Muscle layer of duodenum (tissue), 2 donors: ENCODE measurements at regions not wholly inside any gene's neighbourhood (a gene's known extent, or its start where the extent isn't known, plus 50 kb on each side); places are given as distances from the start of the nearest gene placed in this dataset.

Experiments
- H3K27ac ChIP-seq: one replicate; pipeline ENCODE4 v1.7.0; 2013; ENCODE audit warnings: mild to moderate bottlenecking, low read length
- H3K27me3 ChIP-seq: one replicate; pipeline ENCODE4 v1.7.0; 2013; ENCODE audit warnings: low read depth, mild to moderate bottlenecking, control low read depth, low read length
- H3K36me3 ChIP-seq, 2 donors: one replicate each; pipeline ENCODE4 v1.7.0; 2013; ENCODE audit warnings: low read length in 2 of 2, control low read depth in 1 of 2, mild to moderate bottlenecking in 1 of 2; ENCODE audit not compliant: insufficient read depth in 2 of 2, control insufficient read depth in 1 of 2
- H3K4me1 ChIP-seq, 2 donors: one replicate each; pipeline ENCODE4 v1.7.0; 2013; ENCODE audit warnings: low read length in 2 of 2, mild to moderate bottlenecking in 2 of 2, control low read depth in 1 of 2, moderate library complexity in 1 of 2; ENCODE audit not compliant: insufficient read depth in 2 of 2, control insufficient read depth in 1 of 2
- H3K4me3 ChIP-seq, 2 donors: one replicate each; pipeline ENCODE4 v1.7.0; 2013; ENCODE audit warnings: low read length in 2 of 2, low read depth in 1 of 2, mild to moderate bottlenecking in 1 of 2
- H3K9me3 ChIP-seq, 2 donors: one replicate each; pipeline ENCODE4 v1.7.0; 2013; ENCODE audit warnings: low read length in 2 of 2, control low read depth in 1 of 2, mild to moderate bottlenecking in 1 of 2; ENCODE audit not compliant: control insufficient read depth in 1 of 2
- donor health status: healthy.

GRCh38 chr9:80012557-80013330, 441.0 kb downstream of the TLE4 start:
- H3K27me3 ChIP-seq = no peaks in the 10 kb centered on the region
- no peak overlapping the region for H3K4me3 ChIP-seq
- H3K36me3 ChIP-seq = no peaks in the 10 kb centered on the region
- peaks cover 0 to 4% of the 10 kb centered on the region in 2 donors for H3K9me3 ChIP-seq
- H3K4me1 ChIP-seq = no peaks in the 10 kb centered on the region
- no peak overlapping the region for H3K27ac ChIP-seq

GRCh38 chr9:80009204-80009603, 437.4 kb downstream of the TLE4 start:
- Histone ChIP-seq H3K9me3 (peaks cover 0 to 4% of the 10 kb centered on the region in 2 donors), H3K36me3 (no peaks in the 10 kb centered on the region), H3K27ac (no peak overlapping the region), H3K4me3 (no peak overlapping the region), H3K27me3 (no peaks in the 10 kb centered on the region), H3K4me1 (no peaks in the 10 kb centered on the region)

DNA sequence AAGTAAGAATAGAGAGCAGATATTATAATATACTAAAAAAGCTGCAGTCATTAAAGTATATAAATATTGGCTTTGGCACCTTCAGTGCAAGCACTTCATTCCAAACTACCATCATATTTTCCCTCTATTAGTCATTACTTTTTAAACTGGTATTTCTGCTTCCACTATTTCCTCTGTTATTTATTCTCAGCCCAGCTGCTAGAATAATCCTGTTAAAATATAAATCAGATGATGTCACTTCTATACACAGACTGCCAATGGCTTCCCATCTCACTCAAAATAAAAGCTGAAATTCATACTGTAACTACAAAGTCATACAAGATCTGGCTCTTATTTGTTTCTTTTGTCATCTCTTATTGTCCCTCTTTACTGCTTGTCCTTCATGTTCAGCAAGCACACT, 432.9 kb downstream of the TLE4 start:
- no peaks in the 10 kb centered on the region for H3K27me3 ChIP-seq
- no peak overlapping the region for H3K27ac ChIP-seq
- no peaks in the 10 kb centered on the region for H3K4me1 ChIP-seq
- no peak overlapping the region for H3K4me3 ChIP-seq
- H3K36me3 ChIP-seq = no peaks in the 10 kb centered on the region
- no peaks in the 10 kb centered on the region for H3K9me3 ChIP-seq

DNA sequence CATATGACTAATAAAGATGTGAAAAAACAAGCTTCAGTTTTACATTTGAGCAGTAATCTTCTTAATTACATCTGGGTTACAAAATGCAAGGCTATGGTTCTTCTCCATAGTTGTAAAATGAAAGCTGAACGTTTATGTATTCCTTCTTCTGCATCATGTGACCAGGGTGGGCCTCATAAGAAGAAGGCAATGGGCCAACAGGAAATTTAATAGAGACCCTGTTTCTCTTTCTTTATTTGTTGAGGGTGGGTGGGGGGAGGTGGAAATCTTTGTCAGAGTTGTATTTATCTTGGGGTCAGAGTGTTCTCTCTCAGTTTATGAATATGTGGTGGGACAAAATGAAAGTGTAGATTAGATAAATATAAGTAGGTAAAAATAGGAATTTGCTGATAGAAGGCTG, 418.8 kb downstream of the TLE4 start:
- no peaks in the 10 kb centered on the region for H3K36me3 ChIP-seq
- H3K9me3 ChIP-seq = no peaks in the 10 kb centered on the region
- H3K27me3 ChIP-seq = no peaks in the 10 kb centered on the region
- no peak overlapping the region for H3K27ac ChIP-seq
- no peak overlapping the region for H3K4me3 ChIP-seq
- H3K4me1 ChIP-seq = no peaks in the 10 kb centered on the region

DNA sequence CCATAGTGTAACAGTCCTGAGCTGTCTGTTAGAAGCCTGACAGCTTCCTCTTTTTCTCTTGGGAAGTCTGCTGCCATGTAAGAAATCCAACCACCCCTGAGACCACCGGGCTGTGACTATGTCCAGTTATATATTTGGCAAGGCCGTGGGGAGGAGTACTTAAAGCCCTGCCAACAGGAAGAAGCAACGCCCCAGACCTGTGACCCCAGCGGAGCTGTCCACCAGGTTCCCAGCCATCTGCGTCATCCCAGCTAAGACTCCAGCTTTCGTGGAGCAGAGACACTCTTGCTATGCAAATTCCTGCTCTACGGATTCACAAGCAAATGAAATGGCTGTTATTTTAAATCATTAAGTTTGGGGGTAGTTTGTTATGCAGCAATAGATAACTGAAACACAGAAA, 417.3 kb downstream of the TLE4 start:
- no peaks in the 10 kb centered on the region for H3K36me3 ChIP-seq
- no peak overlapping the region for H3K4me3 ChIP-seq
- no peaks in the 10 kb centered on the region for H3K27me3 ChIP-seq
- H3K27ac ChIP-seq = no peak overlapping the region
- H3K4me1 ChIP-seq = no peaks in the 10 kb centered on the region
- no peaks in the 10 kb centered on the region for H3K9me3 ChIP-seq

- H3K27me3 ChIP-seq = no peaks in the 10 kb centered on the region
- H3K9me3 ChIP-seq = no peaks in the 10 kb centered on the region
- H3K4me3 ChIP-seq = no peak overlapping the region
- H3K36me3 ChIP-seq = no peaks in the 10 kb centered on the region
- H3K4me1 ChIP-seq = no peaks in the 10 kb centered on the region
- no peak overlapping the region for H3K27ac ChIP-seq
These were observed 416.4 kb downstream of the TLE4 start for GRCh38 chr9:79988126-79988525.

- H3K27ac ChIP-seq = no peak overlapping the region
- no peaks in the 10 kb centered on the region for H3K27me3 ChIP-seq
- H3K36me3 ChIP-seq = no peaks in the 10 kb centered on the region
- H3K9me3 ChIP-seq = no peaks in the 10 kb centered on the region
- H3K4me1 ChIP-seq = no peaks in the 10 kb centered on the region
- no peak overlapping the region for H3K4me3 ChIP-seq
These were observed 414.7 kb downstream of the TLE4 start for GRCh38 chr9:79986437-79986836.

DNA sequence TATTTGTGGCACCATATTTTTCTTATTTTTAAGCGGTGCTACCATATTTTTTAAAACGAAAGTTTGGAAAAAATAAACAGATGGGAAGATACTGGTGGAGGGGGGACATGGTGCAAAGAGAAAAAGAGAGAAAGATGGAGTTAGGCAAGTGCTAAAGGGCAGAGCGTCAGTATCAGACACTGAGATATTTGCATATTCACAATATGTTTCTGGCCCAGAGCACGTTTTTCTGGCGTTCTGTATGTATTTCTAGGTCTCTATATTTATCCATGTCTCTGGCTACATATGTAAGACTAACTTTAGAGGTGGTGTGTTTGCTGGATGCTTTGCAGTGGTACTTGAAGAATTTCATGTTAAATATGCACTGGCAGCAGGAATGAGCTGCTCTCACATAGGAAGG, 414.0 kb downstream of the TLE4 start:
- H3K27ac ChIP-seq = no peak overlapping the region
- no peaks in the 10 kb centered on the region for H3K36me3 ChIP-seq
- no peak overlapping the region for H3K4me3 ChIP-seq
- H3K4me1 ChIP-seq = no peaks in the 10 kb centered on the region
- H3K27me3 ChIP-seq = no peaks in the 10 kb centered on the region
- no peaks in the 10 kb centered on the region for H3K9me3 ChIP-seq

GRCh38 chr9:79985264-79985663, 413.5 kb downstream of the TLE4 start:
- Histone ChIP-seq H3K36me3 (no peaks in the 10 kb centered on the region), H3K4me3 (no peak overlapping the region), H3K27ac (no peak overlapping the region), H3K27me3 (no peaks in the 10 kb centered on the region), H3K9me3 (no peaks in the 10 kb centered on the region), H3K4me1 (no peaks in the 10 kb centered on the region)

DNA sequence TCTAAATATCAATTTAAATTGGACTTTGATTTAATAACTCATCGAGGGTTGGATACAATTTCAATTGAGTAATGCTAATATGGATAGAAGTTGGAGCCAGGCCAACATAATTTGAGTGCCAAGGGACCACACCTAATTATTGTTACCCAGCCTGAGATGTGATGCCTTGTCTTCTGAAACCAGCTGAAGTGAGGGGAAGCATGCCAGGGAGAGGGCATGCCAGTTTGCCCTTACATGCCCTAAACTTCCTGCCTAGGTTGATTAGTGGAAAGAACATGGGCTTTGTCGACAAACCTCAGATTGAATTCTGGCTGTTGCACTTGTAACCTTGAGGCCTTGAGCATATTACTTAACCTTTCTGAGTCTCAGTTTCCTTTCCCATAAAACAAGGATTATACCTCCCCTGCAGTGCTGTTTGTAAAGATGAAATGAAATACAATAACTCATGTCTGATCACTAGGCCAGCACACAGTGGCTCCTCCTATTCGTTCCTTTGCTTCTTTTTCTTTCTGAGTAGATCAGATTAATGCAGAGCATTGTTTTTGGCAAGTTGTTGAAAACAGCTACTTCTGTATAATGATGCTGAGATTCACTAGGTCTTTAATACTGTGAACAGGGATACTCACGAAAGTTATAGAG, 412.8 kb downstream of the TLE4 start:
- Histone ChIP-seq H3K4me1 (no peaks in the 10 kb centered on the region), H3K27ac (no peak overlapping the region), H3K9me3 (no peaks in the 10 kb centered on the region)

DNA sequence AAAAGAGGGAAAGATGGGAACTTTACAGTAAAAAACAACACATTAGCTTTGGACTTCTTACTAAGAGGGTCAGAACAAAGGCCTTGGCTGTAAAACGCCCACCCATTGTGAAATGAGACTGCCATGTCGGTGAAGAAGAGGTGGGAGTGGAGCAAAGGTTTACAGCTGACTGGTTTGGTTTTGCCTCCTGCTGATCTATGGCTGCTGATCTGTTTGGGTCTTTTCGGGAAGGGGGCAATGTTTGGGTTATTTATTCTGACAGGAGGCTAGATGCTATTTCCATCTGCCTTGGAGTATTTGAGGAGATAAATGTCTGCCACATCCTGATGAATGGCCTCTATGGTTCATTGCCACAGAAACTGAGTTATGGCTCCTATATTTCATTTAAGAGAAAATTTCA, 408.7 kb downstream of the TLE4 start:
- Histone ChIP-seq H3K36me3 (no peaks in the 10 kb centered on the region), H3K27ac (no peak overlapping the region), H3K27me3 (no peaks in the 10 kb centered on the region), H3K9me3 (no peaks in the 10 kb centered on the region), H3K4me3 (no peak overlapping the region), H3K4me1 (peaks cover 0 to 24% of the 10 kb centered on the region in 2 donors)

More for the DNA sequence above, 412.8 kb downstream of the TLE4 start:
- H3K36me3 ChIP-seq = no peaks in the 10 kb centered on the region
- no peak overlapping the region for H3K4me3 ChIP-seq
- no peaks in the 10 kb centered on the region for H3K27me3 ChIP-seq
